ENCODE measurements at regions not wholly inside any gene's neighbourhood (a gene's known extent, or its start where the extent isn't known, plus 50 kb on each side); places are given as distances from the start of the nearest gene placed in this dataset.

- DNase-seq (no peak), ATAC-seq (no peak)
- Histone ChIP-seq H3K9me3 (no peaks in the 10 kb centered on the region), H3K4me3 (no peak overlapping the region), H3K27ac (no peak overlapping the region), H3K27me3 (no peaks in the 10 kb centered on the region), H3K36me3 (no peaks in the 10 kb centered on the region), H3K4me1 (no peaks in the 10 kb centered on the region)
- intact Hi-C loops (cut with DNase I): no loop called here
- TF ChIP-seq CTCF (IDR thresholded peaks at IDR 0.05): no peak
These were observed 627.2 kb downstream of the TOX3 start for GRCh38 chr16:51919736-51920135.

GRCh38 chr16:51916814-51917213 lies 630.1 kb downstream of the TOX3 start:
- Histone ChIP-seq H3K4me1 (no peaks in the 10 kb centered on the region), H3K27me3 (no peaks in the 10 kb centered on the region), H3K9me3 (no peaks in the 10 kb centered on the region), H3K4me3 (no peak overlapping the region), H3K36me3 (no peaks in the 10 kb centered on the region), H3K27ac (no peak overlapping the region)
- no peak for TF ChIP-seq CTCF (IDR thresholded peaks at IDR 0.05)
- no peak for DNase-seq
- intact Hi-C loops (cut with DNase I): no loop called here
- no peak for ATAC-seq

DNA sequence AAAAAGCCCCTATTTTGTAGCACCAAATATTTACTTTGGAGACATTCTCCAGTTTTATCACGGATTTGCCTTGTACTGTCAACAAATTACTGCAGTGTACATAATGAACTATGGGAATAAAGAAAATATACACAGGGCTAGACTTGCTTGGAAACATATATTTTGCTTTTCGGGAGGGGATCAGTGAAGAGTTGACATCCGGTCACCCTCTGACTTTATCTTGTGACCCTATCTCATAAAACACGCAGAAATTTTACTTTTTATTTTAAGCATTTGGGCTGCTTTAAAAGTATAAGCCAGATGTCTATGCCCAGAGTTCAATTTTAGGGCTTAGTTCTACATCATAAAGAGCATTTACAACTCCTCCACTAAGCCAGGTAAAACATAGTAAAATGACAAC lies 630.7 kb downstream of the TOX3 start:
- no peak for ATAC-seq
- Histone ChIP-seq H3K4me1 (no peaks in the 10 kb centered on the region), H3K4me3 (no peak overlapping the region), H3K27me3 (no peaks in the 10 kb centered on the region), H3K9me3 (no peaks in the 10 kb centered on the region), H3K27ac (no peak overlapping the region), H3K36me3 (no peaks in the 10 kb centered on the region)
- DNase-seq: no peak
- intact Hi-C loops (cut with DNase I): no loop called here
- TF ChIP-seq CTCF (IDR thresholded peaks at IDR 0.05): no peak

DNA sequence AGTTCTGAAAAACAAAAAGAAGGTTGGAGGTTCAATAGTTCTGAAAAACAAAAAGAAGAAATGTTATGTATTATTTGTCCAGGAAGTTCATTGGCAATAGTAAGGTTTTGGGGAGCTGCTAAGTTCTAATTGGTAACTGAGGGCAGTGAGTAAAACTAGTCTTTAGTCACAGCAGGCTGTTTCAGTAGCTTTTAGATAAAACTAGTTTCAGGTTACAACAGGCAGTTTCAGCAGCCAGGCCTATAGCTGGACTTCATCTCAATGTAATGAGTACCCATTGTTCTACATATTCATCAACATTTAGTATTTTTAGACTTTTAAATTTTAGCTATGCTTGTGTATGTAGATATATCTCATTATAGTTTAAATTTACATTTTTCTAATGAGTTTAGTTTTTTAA lies 639.3 kb downstream of the TOX3 start:
- no peaks in the 10 kb centered on the region for H3K27me3 ChIP-seq
- ATAC-seq (no peak), DNase-seq (no peak)
- H3K4me1 ChIP-seq: no peaks in the 10 kb centered on the region
- intact Hi-C loops (cut with DNase I): no loop called here
- H3K27ac ChIP-seq: no peak overlapping the region
- no peak for TF ChIP-seq CTCF (IDR thresholded peaks at IDR 0.05)
- no peaks in the 10 kb centered on the region for H3K36me3 ChIP-seq
- no peaks in the 10 kb centered on the region for H3K9me3 ChIP-seq
- H3K4me3 ChIP-seq: no peak overlapping the region

GRCh38 chr16:51900221-51900780 lies 646.6 kb downstream of the TOX3 start:
- no peaks in the 10 kb centered on the region for H3K36me3 ChIP-seq
- H3K4me1 ChIP-seq: no peaks in the 10 kb centered on the region
- no peaks in the 10 kb centered on the region for H3K9me3 ChIP-seq
- H3K4me3 ChIP-seq: no peak overlapping the region
- intact Hi-C loops (cut with DNase I): no loop called here
- TF ChIP-seq CTCF (IDR thresholded peaks at IDR 0.05): no peak
- no peak overlapping the region for H3K27ac ChIP-seq
- no peak for ATAC-seq
- no peak for DNase-seq
- H3K27me3 ChIP-seq: no peaks in the 10 kb centered on the region
